Osteoblast (primary cell): ENCODE measurements at regions not wholly inside any gene's neighbourhood (a gene's known extent, or its start where the extent isn't known, plus 50 kb on each side); places are given as distances from the start of the nearest gene placed in this dataset.

Experiments used
- DNase-seq: peaks from one replicate; pipeline ENCODE4 v3.0.0; 2011; ENCODE audit warnings: low spot score, mixed read lengths; ENCODE audit not compliant: insufficient read length; ENCODE audit errors: missing footprints
- H2AFZ ChIP-seq: 2 replicates; pipeline ENCODE4 v1.6.0; 2011; ENCODE audit warnings: mild to moderate bottlenecking, low read length
- H3K27ac ChIP-seq: 2 replicates; pipeline ENCODE4 v1.5.1; 2011; ENCODE audit warnings: mild to moderate bottlenecking, low read depth, low read length, moderate library complexity
- H3K27me3 ChIP-seq: 2 replicates; pipeline ENCODE4 v1.6.0; 2012; ENCODE audit warnings: mild to moderate bottlenecking, control low read depth, inconsistent platforms, low read length, moderate library complexity; ENCODE audit not compliant: insufficient read depth
- H3K36me3 ChIP-seq: 2 replicates; pipeline ENCODE4 v1.5.1; 2011; ENCODE audit warnings: mild to moderate bottlenecking, low read length, control low read depth, moderate library complexity; ENCODE audit not compliant: insufficient read depth
- H3K4me1 ChIP-seq: 2 replicates; pipeline ENCODE4 v1.5.1; 2011; ENCODE audit warnings: mild to moderate bottlenecking, low read length, control low read depth, moderate library complexity; ENCODE audit not compliant: insufficient read depth
- H3K4me2 ChIP-seq: 2 replicates; pipeline ENCODE4 v1.6.0; 2011; ENCODE audit warnings: mild to moderate bottlenecking, low read length; ENCODE audit not compliant: insufficient read depth
- H3K4me3 ChIP-seq: fragments of 200-600 bp; sonication (generic); 3 replicates; pipeline ENCODE4 v1.5.1; 2012; ENCODE audit warnings: mild to moderate bottlenecking, low read length, inconsistent platforms; ENCODE audit not compliant: insufficient read depth
- H3K79me2 ChIP-seq: 2 replicates; pipeline ENCODE4 v1.6.0; 2012; ENCODE audit warnings: mild to moderate bottlenecking, low read length, control low read depth, inconsistent platforms; ENCODE audit not compliant: insufficient read depth
- H3K9me3 ChIP-seq: 2 replicates; pipeline ENCODE4 v1.5.1; 2011; ENCODE audit warnings: low read depth, low read length, control low read depth
- H4K20me1 ChIP-seq: 2 replicates; pipeline ENCODE4 v1.6.0; 2012; ENCODE audit warnings: mild to moderate bottlenecking, low read length, control low read depth; ENCODE audit not compliant: insufficient read depth
- TF ChIP-seq, protein P1 (sequence below): IDR thresholded peaks from 2 replicates; pipeline ENCODE4 v1.5.1; 2011; ENCODE audit warnings: mild to moderate bottlenecking, low read depth, low read length, moderate library complexity; ENCODE audit errors: extremely low read depth

- Histone ChIP-seq H2AFZ (no peak overlapping the region), H3K27me3 (peaks cover 26% of the 10 kb centered on the region), H3K9me3 (no peaks in the 10 kb centered on the region), H3K4me3 (no peak overlapping the region), H3K4me1 (no peaks in the 10 kb centered on the region), H3K79me2 (no peaks in the 10 kb centered on the region), H3K36me3 (no peaks in the 10 kb centered on the region), H3K27ac (no peak overlapping the region), H4K20me1 (no peaks in the 10 kb centered on the region), H3K4me2 (no peak overlapping the region)
- DNase-seq, result no peak
- TF ChIP-seq, protein P1, sequence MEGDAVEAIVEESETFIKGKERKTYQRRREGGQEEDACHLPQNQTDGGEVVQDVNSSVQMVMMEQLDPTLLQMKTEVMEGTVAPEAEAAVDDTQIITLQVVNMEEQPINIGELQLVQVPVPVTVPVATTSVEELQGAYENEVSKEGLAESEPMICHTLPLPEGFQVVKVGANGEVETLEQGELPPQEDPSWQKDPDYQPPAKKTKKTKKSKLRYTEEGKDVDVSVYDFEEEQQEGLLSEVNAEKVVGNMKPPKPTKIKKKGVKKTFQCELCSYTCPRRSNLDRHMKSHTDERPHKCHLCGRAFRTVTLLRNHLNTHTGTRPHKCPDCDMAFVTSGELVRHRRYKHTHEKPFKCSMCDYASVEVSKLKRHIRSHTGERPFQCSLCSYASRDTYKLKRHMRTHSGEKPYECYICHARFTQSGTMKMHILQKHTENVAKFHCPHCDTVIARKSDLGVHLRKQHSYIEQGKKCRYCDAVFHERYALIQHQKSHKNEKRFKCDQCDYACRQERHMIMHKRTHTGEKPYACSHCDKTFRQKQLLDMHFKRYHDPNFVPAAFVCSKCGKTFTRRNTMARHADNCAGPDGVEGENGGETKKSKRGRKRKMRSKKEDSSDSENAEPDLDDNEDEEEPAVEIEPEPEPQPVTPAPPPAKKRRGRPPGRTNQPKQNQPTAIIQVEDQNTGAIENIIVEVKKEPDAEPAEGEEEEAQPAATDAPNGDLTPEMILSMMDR, result no peak
Measured at GRCh38 chr10:79007421-79008319, 61.1 kb upstream of the ZMIZ1 start.

DNA sequence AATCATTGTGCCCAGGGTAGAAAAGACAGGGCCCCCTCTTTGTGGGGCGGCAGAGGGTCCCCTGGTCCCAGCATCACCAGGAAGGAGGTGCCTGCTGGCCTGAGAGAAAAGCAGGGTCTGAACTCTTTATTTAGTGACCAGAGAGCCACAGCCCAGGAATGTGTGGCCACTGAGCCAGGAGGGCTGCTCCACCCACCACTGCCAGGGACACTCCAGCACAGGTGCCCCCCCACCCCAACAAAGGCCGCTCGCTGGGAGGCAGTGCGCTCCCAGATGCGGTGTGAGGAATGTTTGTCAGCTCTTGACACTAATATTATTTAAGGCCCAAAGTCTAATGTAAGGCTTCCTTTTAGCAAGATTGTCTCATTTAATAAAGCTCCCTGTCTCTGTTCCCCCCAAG, 59.6 kb upstream of the ZMIZ1 start:
- Histone ChIP-seq H2AFZ (no peak overlapping the region), H3K4me1 (no peaks in the 10 kb centered on the region), H3K79me2 (no peaks in the 10 kb centered on the region), H3K27ac (no peak overlapping the region), H3K9me3 (no peaks in the 10 kb centered on the region), H3K4me2 (no peak overlapping the region), H3K27me3 (peaks cover 25% of the 10 kb centered on the region), H4K20me1 (no peaks in the 10 kb centered on the region), H3K36me3 (no peaks in the 10 kb centered on the region), H3K4me3 (no peak overlapping the region)
- DNase-seq, result no peak
- TF ChIP-seq, protein P1, result no peak

GRCh38 chr10:79012567-79012966, 56.2 kb upstream of the ZMIZ1 start:
- Histone ChIP-seq H4K20me1 (no peaks in the 10 kb centered on the region), H3K36me3 (no peaks in the 10 kb centered on the region), H3K27me3 (peaks cover 16% of the 10 kb centered on the region), H3K79me2 (no peaks in the 10 kb centered on the region), H3K4me1 (no peaks in the 10 kb centered on the region), H3K9me3 (no peaks in the 10 kb centered on the region), H2AFZ (no peak overlapping the region), H3K4me2 (no peak overlapping the region), H3K27ac (no peak overlapping the region), H3K4me3 (no peak overlapping the region)
- TF ChIP-seq, protein P1, result no peak
- no peak for DNase-seq

- H4K20me1 ChIP-seq, result no peaks in the 10 kb centered on the region
- H3K27me3 ChIP-seq, result peaks cover 16% of the 10 kb centered on the region
- no peak overlapping the region for H2AFZ ChIP-seq
- no peak overlapping the region for H3K4me2 ChIP-seq
- no peak overlapping the region for H3K4me3 ChIP-seq
- H3K27ac ChIP-seq, result no peak overlapping the region
- no peaks in the 10 kb centered on the region for H3K9me3 ChIP-seq
- TF ChIP-seq, protein P1, result no peak
- H3K4me1 ChIP-seq, result no peaks in the 10 kb centered on the region
- no peaks in the 10 kb centered on the region for H3K36me3 ChIP-seq
- no peaks in the 10 kb centered on the region for H3K79me2 ChIP-seq
- DNase-seq, result peak; percentile 21
Measured at GRCh38 chr10:79013406-79013987, 55.3 kb upstream of the ZMIZ1 start.
